Activated CD8-positive, alpha-beta memory T cell treated with anti-CD3 and anti-CD28 coated beads, Interleukin-2, amount 10 ng/mL, durations not matched to agents 7 days and 5 days (primary cell): ENCODE measurements at regions not wholly inside any gene's neighbourhood (a gene's known extent, or its start where the extent isn't known, plus 50 kb on each side); places are given as distances from the start of the nearest gene placed in this dataset.

Experiments used
- ATAC-seq: fragments of 150-1000 bp; cut with Tn5 transposase; one replicate; pipeline ENCODE4 v1.10.0; 2021; ENCODE audit warnings: moderate library complexity
- CTCF ChIA-PET: fragments of 350-600 bp; sonication (Branson Sonifier 250); formaldehyde crosslinking; loops from one replicate; lab custom pipeline; 2021; ENCODE audit warnings: antibody characterized with exemption; lab: Charles Lee
- DNase-seq: peaks from one replicate; pipeline ENCODE4 v3.0.0-alpha.2; 2020
- H3K27ac Mint-ChIP-seq: one replicate; pipeline ENCODE4 v1.8.0; 2021; ENCODE audit warnings: mild to moderate bottlenecking, mixed read lengths
- H3K27me3 Mint-ChIP-seq: one replicate; pipeline ENCODE4 v1.8.0; 2021; ENCODE audit warnings: mixed read lengths
- H3K36me3 Mint-ChIP-seq: one replicate; pipeline ENCODE4 v1.8.0; 2021; ENCODE audit warnings: mild to moderate bottlenecking, mixed read lengths
- H3K4me1 Mint-ChIP-seq: one replicate; pipeline ENCODE4 v1.8.0; 2021; ENCODE audit warnings: mixed read lengths
- H3K4me3 Mint-ChIP-seq: one replicate; pipeline ENCODE4 v1.8.0; 2021; ENCODE audit warnings: mild to moderate bottlenecking, moderate library complexity, mixed read lengths
- H3K9me3 Mint-ChIP-seq: one replicate; pipeline ENCODE4 v1.8.0; 2022; ENCODE audit warnings: low read depth, mixed read lengths

- Mint-ChIP-seq H3K9me3 (no peaks in the 10 kb centered on the region), H3K4me3 (no peak overlapping the region), H3K4me1 (no peaks in the 10 kb centered on the region), H3K27me3 (peaks cover 20% of the 10 kb centered on the region), H3K36me3 (no peaks in the 10 kb centered on the region), H3K27ac (no peak overlapping the region)
- CTCF ChIA-PET: interaction anchor here (0.6 to 1.1 kb wide), 2 partner anchors 87 to 307 kb away, joined by 3 read pairs; no protein-coding TSS in a partner anchor
- no peak for ATAC-seq
- no peak for DNase-seq
These were observed 76.0 kb downstream of the CHD9NB start for GRCh38 chr16:52976539-52977167.

- no peaks in the 10 kb centered on the region for H3K36me3 Mint-ChIP-seq
- no peak overlapping the region for H3K4me3 Mint-ChIP-seq
- CTCF ChIA-PET: no interaction called here
- ATAC-seq: no peak
- no peaks in the 10 kb centered on the region for H3K9me3 Mint-ChIP-seq
- peaks cover 7% of the 10 kb centered on the region for H3K27me3 Mint-ChIP-seq
- no peaks in the 10 kb centered on the region for H3K4me1 Mint-ChIP-seq
- no peak for DNase-seq
- H3K27ac Mint-ChIP-seq: no peak overlapping the region
These were observed 85.0 kb downstream of the CHD9NB start for GRCh38 chr16:52967744-52968143.

GRCh38 chr16:52964290-52964689 lies 88.4 kb downstream of the CHD9NB start:
- Mint-ChIP-seq H3K4me1 (no peaks in the 10 kb centered on the region), H3K27me3 (no peaks in the 10 kb centered on the region), H3K9me3 (no peaks in the 10 kb centered on the region), H3K27ac (no peak overlapping the region), H3K36me3 (no peaks in the 10 kb centered on the region), H3K4me3 (no peak overlapping the region)
- CTCF ChIA-PET: interaction anchor here (1.0 kb wide), 1 partner anchor 8 kb away, joined by 3 read pairs; no protein-coding TSS in a partner anchor
- DNase-seq: no peak
- no peak for ATAC-seq

- no peaks in the 10 kb centered on the region for H3K9me3 Mint-ChIP-seq
- H3K27ac Mint-ChIP-seq: no peak overlapping the region
- H3K4me1 Mint-ChIP-seq: no peaks in the 10 kb centered on the region
- CTCF ChIA-PET: no interaction called here
- H3K36me3 Mint-ChIP-seq: no peaks in the 10 kb centered on the region
- no peaks in the 10 kb centered on the region for H3K27me3 Mint-ChIP-seq
- ATAC-seq (no peak), DNase-seq (no peak)
- H3K4me3 Mint-ChIP-seq: no peak overlapping the region
These were observed 88.8 kb downstream of the CHD9NB start for GRCh38 chr16:52963855-52964242.

- Mint-ChIP-seq H3K4me1 (no peaks in the 10 kb centered on the region), H3K9me3 (no peaks in the 10 kb centered on the region), H3K27ac (no peak overlapping the region), H3K4me3 (no peak overlapping the region), H3K36me3 (no peaks in the 10 kb centered on the region), H3K27me3 (no peaks in the 10 kb centered on the region)
- CTCF ChIA-PET: no interaction called here
- DNase-seq (no peak), ATAC-seq (no peak)
These were observed 89.4 kb downstream of the CHD9NB start for GRCh38 chr16:52963212-52963854.

- no peaks in the 10 kb centered on the region for H3K4me1 Mint-ChIP-seq
- H3K9me3 Mint-ChIP-seq: no peaks in the 10 kb centered on the region
- H3K27me3 Mint-ChIP-seq: no peaks in the 10 kb centered on the region
- CTCF ChIA-PET: no interaction called here
- H3K36me3 Mint-ChIP-seq: no peaks in the 10 kb centered on the region
- no peak overlapping the region for H3K4me3 Mint-ChIP-seq
- no peak for ATAC-seq
- H3K27ac Mint-ChIP-seq: no peak overlapping the region
- DNase-seq: no peak
These were observed 93.7 kb downstream of the CHD9NB start for GRCh38 chr16:52958951-52959350.

GRCh38 chr16:52957199-52957598 lies 95.5 kb downstream of the CHD9NB start:
- ATAC-seq: no peak
- no peak overlapping the region for H3K27ac Mint-ChIP-seq
- H3K27me3 Mint-ChIP-seq: no peaks in the 10 kb centered on the region
- no peaks in the 10 kb centered on the region for H3K9me3 Mint-ChIP-seq
- H3K36me3 Mint-ChIP-seq: no peaks in the 10 kb centered on the region
- no peak overlapping the region for H3K4me3 Mint-ChIP-seq
- CTCF ChIA-PET: no interaction called here
- DNase-seq: no peak
- H3K4me1 Mint-ChIP-seq: no peaks in the 10 kb centered on the region

GRCh38 chr16:52956044-52956443 lies 96.7 kb downstream of the CHD9NB start:
- no peak overlapping the region for H3K27ac Mint-ChIP-seq
- ATAC-seq (no peak), DNase-seq (no peak)
- no peaks in the 10 kb centered on the region for H3K27me3 Mint-ChIP-seq
- CTCF ChIA-PET: interaction anchor here (1.0 kb wide), 1 partner anchor 9 kb away, joined by 3 read pairs; no protein-coding TSS in a partner anchor
- H3K36me3 Mint-ChIP-seq: no peaks in the 10 kb centered on the region
- H3K4me3 Mint-ChIP-seq: no peak overlapping the region
- H3K4me1 Mint-ChIP-seq: no peaks in the 10 kb centered on the region
- H3K9me3 Mint-ChIP-seq: no peaks in the 10 kb centered on the region

GRCh38 chr16:52953215-52953614 lies 99.5 kb downstream of the CHD9NB start:
- DNase-seq (no peak), ATAC-seq (no peak)
- Mint-ChIP-seq H3K9me3 (no peaks in the 10 kb centered on the region), H3K4me1 (no peaks in the 10 kb centered on the region), H3K27ac (no peak overlapping the region), H3K4me3 (no peak overlapping the region), H3K27me3 (peaks cover 3% of the 10 kb centered on the region), H3K36me3 (no peaks in the 10 kb centered on the region)
- CTCF ChIA-PET: no interaction called here

GRCh38 chr16:52948946-52949345 lies 103.8 kb downstream of the CHD9NB start:
- no peak for ATAC-seq
- Mint-ChIP-seq H3K27me3 (peaks cover 3% of the 10 kb centered on the region), H3K9me3 (no peaks in the 10 kb centered on the region), H3K27ac (no peak overlapping the region), H3K4me3 (no peak overlapping the region), H3K36me3 (no peaks in the 10 kb centered on the region), H3K4me1 (no peaks in the 10 kb centered on the region)
- CTCF ChIA-PET: no interaction called here
- no peak for DNase-seq

- Mint-ChIP-seq H3K4me3 (no peak overlapping the region), H3K4me1 (no peaks in the 10 kb centered on the region), H3K36me3 (no peaks in the 10 kb centered on the region), H3K27ac (no peak overlapping the region), H3K9me3 (peaks cover 3% of the 10 kb centered on the region), H3K27me3 (no peaks in the 10 kb centered on the region)
- CTCF ChIA-PET: no interaction called here
- no peak for DNase-seq
- ATAC-seq: no peak
These were observed 120.4 kb downstream of the CHD9NB start for GRCh38 chr16:52932321-52932720.

GRCh38 chr16:52929478-52930400 lies 123.0 kb downstream of the CHD9NB start:
- H3K9me3 Mint-ChIP-seq: peaks cover 3% of the 10 kb centered on the region
- H3K27ac Mint-ChIP-seq: no peak overlapping the region
- no peak for DNase-seq
- H3K4me1 Mint-ChIP-seq: no peaks in the 10 kb centered on the region
- no peak for ATAC-seq
- H3K36me3 Mint-ChIP-seq: no peaks in the 10 kb centered on the region
- no peaks in the 10 kb centered on the region for H3K27me3 Mint-ChIP-seq
- no peak overlapping the region for H3K4me3 Mint-ChIP-seq
- CTCF ChIA-PET: no interaction called here

GRCh38 chr16:52928955-52929354 lies 123.7 kb downstream of the CHD9NB start:
- H3K4me1 Mint-ChIP-seq: no peaks in the 10 kb centered on the region
- H3K9me3 Mint-ChIP-seq: peaks cover 3% of the 10 kb centered on the region
- no peak for ATAC-seq
- H3K27me3 Mint-ChIP-seq: peaks cover 4% of the 10 kb centered on the region
- DNase-seq: no peak
- CTCF ChIA-PET: no interaction called here
- no peak overlapping the region for H3K27ac Mint-ChIP-seq
- H3K4me3 Mint-ChIP-seq: no peak overlapping the region
- no peaks in the 10 kb centered on the region for H3K36me3 Mint-ChIP-seq
